ENCODE measurements at regions not wholly inside any gene's neighbourhood (a gene's known extent, or its start where the extent isn't known, plus 50 kb on each side); places are given as distances from the start of the nearest gene placed in this dataset.

DNA sequence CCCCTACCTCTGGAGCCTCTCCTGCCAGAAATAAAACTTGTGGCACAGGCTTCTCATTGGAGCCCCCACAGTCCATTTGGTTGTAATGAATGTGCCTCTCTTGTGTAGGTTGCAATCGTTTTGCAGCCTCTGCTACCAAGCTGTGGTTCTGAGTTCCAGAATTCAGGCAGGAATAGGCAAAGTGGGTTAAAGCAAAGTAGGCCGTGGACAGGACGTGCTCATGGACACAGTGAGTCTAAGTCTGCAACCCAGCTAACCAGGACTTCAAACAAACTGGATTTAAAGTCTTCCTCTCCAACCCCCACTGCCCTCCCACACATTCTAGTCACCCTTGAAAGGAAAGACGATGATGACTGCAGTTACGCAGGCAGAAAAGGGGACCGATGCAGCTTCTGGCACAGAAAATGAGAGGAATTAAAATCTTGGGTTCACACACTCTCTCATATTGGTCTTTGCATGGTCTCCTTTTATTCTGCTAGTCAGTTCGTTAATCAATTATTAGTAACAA lies 260.0 kb downstream of the PIK3R1 start:
- DNase-seq (ENCODE audit: low read depth in 4 of 4, low spot score in 2 of 4): no peak

DNA sequence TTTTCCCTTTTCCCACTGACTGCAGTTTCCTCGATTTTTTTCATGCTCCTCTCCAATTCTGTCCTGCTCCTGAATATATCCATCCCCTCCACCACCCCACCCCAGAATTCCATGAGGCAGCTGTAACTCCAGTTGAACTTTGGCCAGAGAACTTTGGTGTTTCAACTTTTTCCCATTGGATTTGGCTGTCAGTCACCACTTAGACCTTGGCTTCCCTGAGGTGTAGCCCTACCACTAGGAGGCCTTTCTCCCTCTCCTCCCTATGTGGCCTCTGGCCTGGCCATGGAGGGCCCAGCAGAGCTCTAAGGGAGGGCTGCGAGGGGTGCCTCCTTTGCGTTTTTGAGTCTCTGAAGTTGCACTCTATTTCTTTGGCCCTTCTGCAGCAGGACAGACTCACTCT lies 261.3 kb downstream of the PIK3R1 start:
- DNase-seq (ENCODE audit: low read depth in 4 of 4, low spot score in 2 of 4): no peak

DNA sequence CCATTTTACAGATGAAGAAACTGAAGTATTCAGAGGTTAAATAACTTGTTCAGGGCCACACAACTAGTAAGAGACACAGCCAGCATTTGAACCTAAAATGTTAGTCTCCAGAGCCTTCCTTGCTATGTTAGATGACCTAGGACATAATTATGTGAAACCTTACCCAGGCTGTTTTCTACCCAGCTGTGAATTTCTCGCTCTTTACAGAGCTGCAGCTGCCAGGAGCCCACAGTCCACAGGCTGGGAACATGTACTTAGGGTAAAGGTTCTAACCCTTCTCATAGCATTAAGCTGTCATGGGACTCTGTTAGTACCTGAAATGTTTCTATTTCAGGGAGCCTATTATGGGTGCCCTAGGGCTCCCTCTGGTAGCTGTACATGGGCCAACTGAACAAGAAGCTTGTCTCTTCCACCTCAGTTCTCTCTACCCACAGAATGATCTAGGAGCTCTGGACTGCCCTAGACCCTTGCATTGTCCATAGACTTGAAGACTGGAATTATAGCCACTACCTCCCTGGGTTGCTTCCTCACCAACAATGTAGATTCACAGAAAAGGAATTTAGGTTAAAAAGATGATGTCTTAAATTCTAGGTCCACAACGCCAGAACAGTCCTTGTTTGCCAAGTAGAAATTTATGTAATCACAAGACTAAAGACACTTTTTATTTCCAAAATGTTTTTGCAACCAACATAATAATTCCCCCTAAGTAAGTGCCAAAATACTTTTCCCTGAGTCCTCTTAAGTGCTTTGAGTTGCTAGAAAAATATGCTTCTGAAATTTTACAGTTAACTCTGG lies 262.9 kb downstream of the PIK3R1 start:
- no peak for DNase-seq (ENCODE audit: low read depth in 4 of 4, low spot score in 2 of 4)

DNA sequence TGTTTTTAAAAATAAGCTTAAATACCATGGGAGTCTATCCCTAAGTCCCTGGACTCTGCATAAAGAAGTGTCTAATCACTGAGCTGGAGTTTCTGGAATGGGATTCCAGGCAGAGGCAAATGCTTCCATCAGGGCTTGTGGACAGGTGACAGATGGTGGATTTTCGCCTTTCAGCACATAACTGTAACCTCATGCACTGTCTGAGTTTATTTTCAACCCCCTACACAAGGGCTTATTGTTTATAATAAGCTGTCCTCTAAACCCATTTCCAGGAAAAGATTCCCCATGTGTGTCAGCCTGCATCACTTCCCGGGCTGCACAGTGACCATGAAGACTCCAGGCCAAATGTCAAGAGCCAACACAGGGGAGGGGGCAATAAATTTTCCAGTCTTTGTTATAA lies 264.0 kb downstream of the PIK3R1 start:
- no peak for DNase-seq (ENCODE audit: low read depth in 4 of 4, low spot score in 2 of 4)

DNA sequence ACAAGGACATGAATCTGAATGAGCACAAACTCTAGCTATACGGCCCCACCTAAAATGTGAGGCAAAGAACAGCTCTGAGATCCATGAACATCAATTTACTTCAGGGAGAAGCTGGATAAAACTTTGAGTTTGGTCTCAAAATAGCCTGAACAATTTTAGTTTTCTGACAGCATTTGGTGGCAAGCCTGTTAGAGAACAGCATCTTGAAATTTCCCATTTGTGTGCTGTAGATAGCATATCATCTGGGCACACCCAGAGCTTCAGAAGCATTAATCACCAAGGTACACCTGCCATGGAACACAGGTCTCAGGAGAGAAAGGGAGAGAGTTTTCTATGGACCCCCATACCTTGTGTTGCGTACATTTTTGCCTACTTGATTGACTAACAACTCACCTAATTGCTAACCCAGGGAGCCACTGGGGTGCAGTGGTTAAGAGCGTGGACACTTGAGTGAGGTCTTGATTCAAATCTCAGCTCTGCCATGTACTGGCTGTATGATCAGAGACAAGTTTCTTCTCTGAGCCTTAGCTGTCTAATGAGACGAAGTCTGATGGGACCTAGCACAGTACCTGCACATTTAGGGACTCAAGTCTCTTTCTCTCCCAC lies 264.9 kb downstream of the PIK3R1 start:
- no peak for DNase-seq (ENCODE audit: low read depth in 4 of 4, low spot score in 2 of 4)

DNA sequence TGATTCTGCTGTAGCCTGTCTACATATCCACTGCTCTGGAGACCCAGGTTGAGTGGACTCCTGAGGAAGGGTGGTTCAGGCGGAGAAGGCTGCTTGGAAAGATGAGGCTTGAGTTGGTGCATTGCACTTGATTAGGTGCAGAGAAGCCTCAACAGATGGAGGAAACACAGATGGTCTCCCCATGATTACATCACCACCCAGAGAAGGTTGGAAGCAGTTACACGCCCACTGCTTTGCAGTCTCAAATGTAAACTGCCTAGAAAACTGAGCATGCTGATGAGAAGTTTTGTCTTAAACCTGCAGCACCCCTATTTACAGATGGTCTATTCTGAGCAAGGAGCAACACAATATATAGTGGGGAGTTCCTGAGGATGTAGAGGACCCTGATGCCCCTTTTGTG lies 266.6 kb downstream of the PIK3R1 start:
- no peak for DNase-seq (ENCODE audit: low read depth in 4 of 4, low spot score in 2 of 4)

DNA sequence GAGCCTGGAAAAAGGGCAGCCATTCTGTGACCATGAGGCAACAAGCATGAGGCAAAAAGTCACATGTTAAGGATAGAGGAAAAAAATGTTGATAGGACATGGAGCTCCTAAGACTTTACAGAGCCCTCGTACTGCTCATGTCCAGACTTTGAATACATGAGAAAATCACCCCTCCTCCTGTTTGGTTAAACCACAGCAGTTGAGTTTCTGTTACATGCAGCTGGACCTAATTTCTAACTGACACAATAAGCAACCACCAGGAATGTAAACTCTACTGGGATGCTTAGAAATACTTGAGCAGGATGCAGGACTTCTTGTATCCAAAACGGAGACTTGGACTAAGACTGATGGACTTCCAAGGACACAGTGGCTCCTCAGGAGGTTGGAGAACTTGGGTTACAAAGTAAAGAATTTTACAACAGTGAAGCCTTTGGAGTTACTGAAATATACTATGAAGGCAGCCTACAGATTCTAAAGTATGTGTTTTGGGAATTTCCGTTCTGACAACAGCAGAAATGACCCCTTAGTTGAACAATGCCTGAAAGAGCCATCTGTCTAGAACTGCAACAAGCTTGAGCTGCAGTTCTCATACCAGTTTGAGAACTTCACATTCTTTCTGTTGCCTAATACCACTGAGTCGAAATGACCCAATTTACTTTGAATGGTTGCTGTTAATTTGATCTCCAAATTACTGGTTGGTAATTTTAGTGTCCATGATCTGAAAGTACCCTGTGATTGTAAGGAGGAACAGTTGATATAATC lies 268.9 kb downstream of the PIK3R1 start:
- DNase-seq (ENCODE audit: low read depth in 4 of 4, low spot score in 2 of 4): no peak

DNA sequence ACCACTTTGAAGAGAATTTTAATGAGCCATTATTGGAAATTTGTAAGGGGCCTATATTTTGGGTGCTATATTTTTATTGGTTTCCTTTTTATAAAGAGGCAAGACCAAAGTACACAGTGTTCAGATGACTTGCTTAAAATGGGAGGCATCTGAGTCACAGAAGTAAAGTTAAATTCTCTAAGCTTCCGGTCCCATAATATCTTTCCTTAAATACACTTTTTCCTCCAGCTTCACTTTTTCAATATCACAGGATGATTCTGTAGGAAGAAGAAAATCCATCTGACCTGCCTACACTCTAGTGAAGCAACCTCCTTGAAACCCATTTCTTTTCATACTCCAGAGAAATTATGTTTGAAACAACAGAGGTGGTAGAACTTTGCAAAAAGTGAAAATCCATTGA lies 274.0 kb downstream of the PIK3R1 start:
- DNase-seq (ENCODE audit: low read depth in 4 of 4, low spot score in 2 of 4): no peak

DNA sequence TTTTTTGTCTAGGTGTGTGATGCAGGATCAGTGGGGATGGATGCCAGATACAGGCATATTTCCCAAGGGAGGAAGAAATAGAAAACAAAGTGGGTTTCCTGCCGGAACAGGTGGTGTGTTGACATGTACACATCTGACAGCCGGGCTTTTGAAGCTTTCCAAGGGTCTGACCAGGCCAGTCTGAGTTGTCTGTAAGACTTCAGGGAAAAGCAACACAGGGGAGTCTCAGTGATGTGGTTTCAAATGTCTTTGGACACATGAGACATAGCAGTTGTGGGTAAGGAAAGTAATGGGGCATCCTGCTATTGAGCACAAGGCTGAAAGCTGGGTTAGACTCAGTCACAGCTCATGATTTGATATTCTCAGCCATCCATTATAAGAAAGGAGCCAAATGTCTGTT lies 274.9 kb downstream of the PIK3R1 start:
- peak in 3 of 4 donors; percentile 13 to 39 (median 31) for DNase-seq (ENCODE audit: low read depth in 4 of 4, low spot score in 2 of 4)

DNA sequence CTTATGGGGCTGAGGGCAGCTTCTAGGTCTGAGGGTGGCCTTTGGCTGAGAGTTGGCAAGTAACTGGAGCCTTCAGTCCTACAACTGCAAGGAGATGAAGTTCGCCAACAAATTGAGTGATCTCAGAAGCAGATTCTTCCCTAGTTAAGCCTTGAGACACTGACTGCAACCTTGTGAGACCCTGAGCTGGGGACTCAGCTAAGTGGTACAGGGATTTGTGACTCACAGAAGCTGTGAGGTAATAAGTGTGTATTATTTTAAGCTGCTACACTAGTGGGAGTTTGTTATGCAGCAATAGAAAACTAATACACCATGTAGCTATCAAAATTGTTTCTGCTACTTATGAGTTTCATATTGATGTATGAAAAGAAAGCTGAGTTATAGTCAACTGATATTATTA lies 279.2 kb downstream of the PIK3R1 start:
- no peak for DNase-seq (ENCODE audit: low read depth in 4 of 4, low spot score in 2 of 4)

DNA sequence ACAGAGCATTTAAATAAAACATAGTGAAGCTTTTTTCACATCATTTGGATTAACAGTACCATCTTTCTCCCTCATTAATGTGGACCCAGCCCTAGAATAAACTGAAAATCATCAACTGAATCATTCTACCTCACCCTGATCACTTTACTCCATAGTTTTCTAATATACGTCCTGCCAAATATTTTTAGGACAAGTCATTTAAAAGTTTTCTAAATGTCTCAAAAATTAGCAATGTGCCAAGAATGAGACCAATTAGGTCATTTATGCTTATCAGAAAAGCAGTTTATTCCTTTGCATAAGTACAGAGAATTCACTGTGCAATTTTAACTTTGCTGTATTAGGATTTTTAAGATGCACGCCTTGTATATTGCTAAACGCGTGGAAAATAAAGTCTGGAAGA lies 284.4 kb downstream of the PIK3R1 start:
- DNase-seq (ENCODE audit: low read depth in 4 of 4, low spot score in 2 of 4): no peak

DNA sequence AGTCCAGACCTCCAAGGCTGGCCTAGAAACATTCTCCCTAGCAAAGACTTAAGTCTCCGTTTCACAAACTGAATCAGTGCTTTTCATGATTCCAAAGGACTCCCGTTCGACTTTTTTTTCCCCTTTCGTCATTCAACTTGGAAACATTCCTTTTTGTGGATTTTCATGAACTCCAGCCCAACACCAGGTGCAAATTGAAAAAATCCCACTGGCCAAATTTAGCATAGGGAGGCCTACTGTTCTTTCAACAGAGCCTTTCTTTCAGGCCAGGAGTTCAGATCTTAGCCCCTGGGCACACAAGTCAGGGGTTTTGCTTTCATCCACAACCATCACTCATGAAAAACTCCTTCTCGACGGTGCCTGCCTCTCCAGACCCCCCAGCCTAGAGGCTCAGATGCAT lies 285.3 kb downstream of the PIK3R1 start:
- DNase-seq (ENCODE audit: low read depth in 4 of 4, low spot score in 2 of 4): no peak

DNA sequence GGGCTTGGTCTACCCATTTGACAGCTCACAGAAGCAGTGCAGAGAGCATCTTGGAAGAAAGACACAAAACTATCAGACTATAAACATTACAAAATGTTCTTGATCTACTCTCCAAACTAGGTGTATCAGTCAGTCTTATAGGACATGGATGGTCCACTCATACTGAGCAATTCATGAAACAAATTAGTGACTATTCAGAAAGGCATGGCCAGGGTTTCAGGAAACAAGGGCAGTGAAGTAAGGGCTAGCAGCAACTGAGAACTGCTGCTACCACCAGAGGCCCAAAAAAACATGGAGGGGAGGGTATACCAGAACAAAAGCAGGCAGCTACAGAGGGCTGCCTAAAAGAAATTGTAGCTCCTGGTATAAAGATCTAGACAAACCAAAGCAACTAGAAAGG lies 287.0 kb downstream of the PIK3R1 start:
- DNase-seq (ENCODE audit: low read depth in 4 of 4, low spot score in 2 of 4): no peak

DNA sequence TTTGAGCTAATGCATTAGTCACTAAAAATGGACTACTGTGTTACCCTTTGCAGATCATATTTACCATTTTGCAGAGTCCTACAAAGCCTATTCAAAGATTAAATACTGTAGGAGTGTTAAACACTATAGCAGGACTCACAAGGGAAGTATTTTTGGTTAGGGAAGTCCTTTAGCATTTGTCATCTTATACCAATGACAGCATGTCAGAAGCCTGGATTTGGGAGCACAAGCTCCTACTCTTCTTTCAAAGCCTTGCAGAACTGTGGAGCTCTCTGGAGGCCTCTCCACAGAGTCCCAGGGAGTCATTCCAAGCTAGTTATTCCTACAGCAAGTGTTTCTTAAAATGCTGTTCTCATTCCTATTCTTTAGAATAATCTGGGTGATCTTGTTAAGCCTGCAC lies 288.8 kb downstream of the PIK3R1 start:
- no peak for DNase-seq (ENCODE audit: low read depth in 4 of 4, low spot score in 2 of 4)

DNA sequence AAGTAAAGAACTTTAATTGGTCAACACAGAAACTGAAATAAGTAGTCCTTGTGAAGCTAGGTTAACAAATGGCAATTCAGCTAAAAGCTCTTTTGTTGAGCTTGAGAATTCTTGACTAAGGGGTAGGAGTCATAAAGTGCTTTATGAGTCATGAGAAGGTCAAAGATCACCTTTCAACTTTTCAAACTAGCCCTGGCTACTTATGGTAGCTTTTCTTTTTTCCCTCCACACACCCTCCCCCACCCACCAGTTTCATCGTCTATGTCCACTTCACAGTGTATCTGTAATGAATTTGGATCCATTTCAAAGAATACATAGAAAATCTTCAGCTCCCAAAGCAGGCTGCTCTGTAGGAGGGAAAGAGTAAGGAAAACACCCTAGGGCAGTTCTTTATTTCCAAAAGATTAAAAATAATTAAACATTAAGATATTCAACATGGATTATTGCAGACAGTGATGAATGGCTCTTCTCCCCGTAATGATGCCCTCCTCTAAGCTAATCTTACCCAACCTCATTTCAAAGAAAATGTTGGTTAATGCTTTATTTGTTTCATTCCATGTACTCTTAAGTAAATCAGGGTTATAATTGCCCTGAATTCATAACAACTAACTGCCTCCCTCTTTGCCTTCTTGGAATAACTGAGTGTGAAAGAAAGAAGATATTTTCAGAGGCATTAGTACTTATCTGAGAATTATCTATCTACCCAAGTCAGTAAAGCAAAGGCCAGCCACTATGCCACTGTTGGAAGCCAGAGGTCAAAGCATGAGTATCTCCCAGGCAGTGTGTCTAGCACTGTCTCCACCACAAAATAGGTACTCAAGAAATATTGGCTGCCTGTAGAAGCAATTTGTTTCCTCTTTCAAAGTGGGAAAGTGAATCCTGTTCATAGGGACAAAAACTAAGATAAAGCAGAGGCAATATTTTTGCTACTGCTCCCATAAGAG lies 290.6 kb downstream of the PIK3R1 start:
- no peak for DNase-seq (ENCODE audit: low read depth in 4 of 4, low spot score in 2 of 4)

DNA sequence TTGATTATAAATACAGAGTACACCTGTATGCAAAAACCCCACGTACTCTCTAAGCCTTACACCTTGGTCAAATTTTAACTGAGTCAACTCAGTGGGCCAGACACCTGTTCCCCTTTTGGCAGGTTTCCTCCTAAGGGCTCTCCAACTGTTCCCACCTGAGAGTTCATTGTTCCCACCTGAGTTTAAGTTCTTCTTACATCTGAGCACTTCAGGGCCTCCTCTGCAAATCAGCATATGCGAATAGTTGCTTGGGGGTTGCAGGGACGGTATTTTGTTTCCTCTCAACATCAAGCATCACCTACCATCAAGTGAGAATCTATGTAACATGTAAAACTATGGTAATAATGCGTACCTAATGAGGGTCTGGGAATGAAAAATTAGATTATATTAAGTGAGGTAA lies 300.0 kb downstream of the PIK3R1 start:
- DNase-seq (ENCODE audit: low read depth in 4 of 4, low spot score in 2 of 4): no peak

DNA sequence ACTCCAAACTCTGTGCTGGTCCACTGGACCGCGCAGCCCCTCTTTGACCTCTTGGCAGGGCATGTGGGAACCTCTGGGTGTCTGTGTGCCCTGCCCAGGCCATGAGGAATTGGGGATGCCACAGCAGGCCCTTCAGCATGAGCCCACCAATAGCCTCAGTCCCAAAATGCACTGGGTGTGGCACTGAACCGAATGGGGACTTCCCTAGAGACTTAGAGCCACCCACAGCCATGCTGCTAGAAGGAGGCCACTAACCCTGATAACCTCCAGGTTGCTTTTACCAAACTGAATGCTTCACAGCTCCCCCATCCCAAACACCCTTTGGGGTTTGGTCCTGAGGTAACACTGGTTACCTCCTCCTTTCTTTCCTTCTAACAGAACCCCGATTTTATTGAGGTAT lies 302.7 kb downstream of the PIK3R1 start:
- DNase-seq (ENCODE audit: low read depth in 4 of 4, low spot score in 2 of 4): no peak

DNA sequence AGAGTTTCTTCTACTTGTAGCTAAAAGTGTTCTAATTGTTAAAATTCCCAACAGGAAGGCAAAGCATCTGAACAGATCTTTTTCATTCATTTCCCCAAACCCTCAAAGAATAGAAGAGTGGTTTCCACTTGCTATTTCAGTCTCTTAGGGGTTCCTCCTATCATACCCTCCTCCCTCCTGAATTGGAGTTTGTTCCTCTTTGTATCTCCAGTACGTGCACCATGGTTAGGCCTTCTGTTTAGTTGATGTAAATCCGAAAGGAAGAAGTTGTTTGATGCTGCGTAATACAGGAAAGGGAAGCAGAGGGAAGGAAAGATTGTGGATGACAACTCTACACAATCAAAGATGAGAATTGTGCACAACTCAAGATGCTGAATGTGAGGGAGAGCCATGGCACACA lies 303.6 kb downstream of the PIK3R1 start:
- DNase-seq (ENCODE audit: low read depth in 4 of 4, low spot score in 2 of 4): no peak

DNA sequence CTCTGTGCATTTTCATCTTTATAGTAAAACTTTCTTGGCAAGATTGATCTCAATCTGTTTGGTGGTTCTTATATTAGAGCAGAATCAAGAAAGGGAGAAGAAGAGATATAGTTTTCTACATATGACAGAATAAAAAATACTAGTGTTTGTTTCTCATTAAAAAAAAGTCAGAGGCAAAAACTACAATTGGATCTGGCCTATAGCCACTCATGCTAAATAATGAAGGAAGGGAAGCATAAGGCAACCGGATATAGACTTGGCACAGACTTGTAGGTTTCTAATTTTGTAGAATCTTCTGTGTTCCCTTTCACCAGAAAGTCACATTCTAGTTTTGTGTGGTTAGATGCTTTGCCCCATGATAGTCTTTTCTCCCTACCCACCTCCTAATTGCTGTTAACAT lies 306.2 kb downstream of the PIK3R1 start:
- no peak for DNase-seq (ENCODE audit: low read depth in 4 of 4, low spot score in 2 of 4)

DNA sequence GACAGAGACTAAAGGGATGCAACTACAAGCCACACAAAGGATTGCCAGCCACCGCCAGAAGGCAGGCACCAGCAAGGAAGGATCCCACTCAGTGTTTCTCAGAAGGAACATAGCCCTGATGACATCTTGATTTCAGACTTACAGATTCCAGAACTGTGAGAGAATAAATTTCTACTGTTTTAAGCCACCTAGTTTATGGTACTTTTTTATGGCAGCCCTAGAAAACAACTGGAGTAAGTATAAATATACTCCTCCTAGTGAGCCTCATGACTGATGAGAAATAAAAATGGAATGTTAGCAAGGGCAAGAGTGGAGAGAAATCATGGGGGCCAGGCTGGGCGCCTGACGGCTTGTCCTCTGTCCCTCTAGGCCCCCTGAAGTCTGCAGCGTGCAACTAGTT lies 307.3 kb downstream of the PIK3R1 start:
- no peak for DNase-seq (ENCODE audit: low read depth in 4 of 4, low spot score in 2 of 4)
